ENCODE measurements at regions not wholly inside any gene's neighbourhood (a gene's known extent, or its start where the extent isn't known, plus 50 kb on each side); places are given as distances from the start of the nearest gene placed in this dataset.

DNA sequence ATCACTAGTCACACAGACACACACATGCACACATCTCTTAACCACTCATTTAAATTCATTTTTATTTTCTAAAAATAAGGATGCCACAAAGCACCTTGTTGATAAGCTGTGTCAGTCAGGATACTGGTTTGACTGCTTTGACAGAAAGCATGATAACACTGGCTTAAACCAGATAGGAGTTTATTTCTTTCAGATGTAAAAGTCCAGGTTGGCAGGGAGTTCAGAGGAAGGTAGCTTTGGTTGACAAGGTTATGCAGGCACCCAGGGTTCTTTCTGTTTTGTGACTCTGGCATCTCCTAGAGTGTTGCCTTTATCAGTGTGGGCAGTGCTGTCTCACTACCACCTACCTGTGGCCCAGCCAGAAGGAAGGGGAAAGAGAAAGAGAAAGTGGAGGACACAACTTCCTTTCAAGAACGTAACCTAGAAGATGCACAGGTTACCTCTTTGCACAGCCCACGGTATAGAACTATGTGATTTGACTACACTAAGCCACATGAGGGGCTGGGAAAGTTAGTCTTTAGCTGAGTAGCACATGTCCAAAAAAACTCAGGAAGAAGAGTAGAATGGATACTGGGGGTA, 334.7 kb downstream of the OSTF1 start:
- no peaks in the 10 kb centered on the region for H3K79me2 ChIP-seq (replicated peaks; ENCODE audit: insufficient read depth)
- no peak overlapping the region; the same call in 1 of the 2 replicates for H2AFZ ChIP-seq
- H3K4me2 ChIP-seq, result no peak overlapping the region
- Mint-ChIP-seq H3K36me3 (ENCODE audit: low read depth) (no peaks in the 10 kb centered on the region; the same call in 2 of the 3 replicates), H3K4me1 (peaks cover 2% of the 10 kb centered on the region; the same call in 1 of the 3 replicates), H3K27me3 (ENCODE audit: insufficient read depth, low read depth, poor library complexity) (peaks cover 2% of the 10 kb centered on the region), H3K9me3 (no peaks in the 10 kb centered on the region), H3K27ac (no peak overlapping the region), H3K4me3 (no peak overlapping the region)
- H4K20me1 ChIP-seq (replicated peaks; ENCODE audit: insufficient read depth), result no peaks in the 10 kb centered on the region
- no peaks in the 10 kb centered on the region for H3F3A ChIP-seq (replicated peaks; ENCODE audit: low read depth)
- no peaks in the 10 kb centered on the region for H3K36me3 ChIP-seq (ENCODE audit: insufficient read depth)
- no peak overlapping the region for H3K4me3 ChIP-seq
- H3K4me1 ChIP-seq (ENCODE audit: insufficient read depth), result no peaks in the 10 kb centered on the region
- ATAC-seq (no peak), DNase-seq (ENCODE audit: low spot score) (no peak)
- peaks cover 5% of the 10 kb centered on the region; the same call in 1 of the 2 replicates for H3K9me2 ChIP-seq (ENCODE audit: insufficient read depth)
- H3K27me3 ChIP-seq (ENCODE audit: insufficient read depth), result no peaks in the 10 kb centered on the region
- H3K27ac ChIP-seq (ENCODE audit: low read depth), result no peak overlapping the region
- TF ChIP-seq EZH2phosphoT487 (IDR thresholded peaks at IDR 0.05; ENCODE audit: unreplicated experiment), result no peak
- no peak for TF ChIP-seq EZH2 (IDR thresholded peaks at IDR 0.05; ENCODE audit: low read depth, unreplicated experiment)

DNA sequence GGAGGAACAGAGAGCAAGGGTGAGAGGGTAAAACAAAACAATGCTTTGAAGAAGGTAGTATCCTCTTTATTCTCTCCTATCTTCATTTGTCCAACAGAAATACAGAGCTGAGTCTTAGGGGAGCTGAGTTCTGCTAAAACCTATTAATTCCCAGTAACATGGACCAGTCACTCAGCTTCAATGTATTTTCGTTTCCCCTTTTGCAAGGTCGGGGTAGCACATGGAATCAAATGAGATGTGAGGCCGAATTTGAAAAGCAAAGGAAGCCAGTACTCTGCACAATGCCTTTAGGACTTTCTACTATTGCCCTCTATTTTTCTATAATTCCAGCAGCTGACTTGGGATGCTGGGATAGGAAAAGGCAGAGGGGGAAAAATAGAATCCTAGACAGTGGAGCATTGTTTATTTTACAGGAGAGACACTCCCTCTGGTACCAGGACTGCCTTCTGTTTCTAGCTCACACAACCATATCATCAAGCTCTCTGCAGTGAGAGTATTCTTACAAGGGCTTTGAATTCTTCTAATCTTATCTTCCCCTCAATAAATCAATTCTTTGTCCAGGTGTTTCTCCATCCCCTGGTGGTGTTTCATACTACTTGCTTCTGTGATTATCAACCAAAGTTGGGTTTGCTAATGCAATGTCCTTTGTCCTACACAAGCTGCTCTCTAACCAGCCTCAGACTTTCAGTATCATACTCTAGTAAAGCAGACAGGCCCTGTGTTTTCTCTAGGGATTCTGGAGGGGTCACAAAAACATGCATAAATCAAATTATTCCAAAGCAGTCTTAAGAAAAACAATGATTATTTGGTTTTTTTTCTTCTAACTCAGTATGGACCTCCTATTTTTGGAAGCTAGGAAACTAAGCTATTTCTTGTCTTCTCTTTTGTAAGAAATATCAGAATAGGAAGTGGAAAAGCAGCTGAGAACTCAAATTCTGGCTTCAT, 341.5 kb downstream of the OSTF1 start:
- Mint-ChIP-seq H3K9me3 (no peaks in the 10 kb centered on the region; the same call in 2 of the 3 replicates), H3K27me3 (ENCODE audit: insufficient read depth, low read depth, poor library complexity) (peaks cover 5% of the 10 kb centered on the region), H3K4me3 (no peak overlapping the region), H3K36me3 (ENCODE audit: low read depth) (no peaks in the 10 kb centered on the region), H3K27ac (no peak overlapping the region), H3K4me1 (no peaks in the 10 kb centered on the region)
- H3K4me3 ChIP-seq, result no peak overlapping the region
- H3K9me2 ChIP-seq (ENCODE audit: insufficient read depth), result peaks cover 29% of the 10 kb centered on the region
- ATAC-seq, result no peak
- H4K20me1 ChIP-seq (replicated peaks; ENCODE audit: insufficient read depth), result no peaks in the 10 kb centered on the region
- no peaks in the 10 kb centered on the region for H3K36me3 ChIP-seq (ENCODE audit: insufficient read depth)
- H3K79me2 ChIP-seq (replicated peaks; ENCODE audit: insufficient read depth), result no peaks in the 10 kb centered on the region
- no peak for DNase-seq (ENCODE audit: low spot score)
- no peak overlapping the region for H3K4me2 ChIP-seq
- H3K27me3 ChIP-seq (ENCODE audit: insufficient read depth), result no peaks in the 10 kb centered on the region
- TF ChIP-seq CREB1 (CRISPR knock-in tag; IDR thresholded peaks at IDR 0.05; ENCODE audit: low read depth) (no peak), EZH2phosphoT487 (IDR thresholded peaks at IDR 0.05; ENCODE audit: unreplicated experiment) (no peak), NANOG (IDR thresholded peaks at IDR 0.05; ENCODE audit: borderline replicate concordance) (no peak), EZH2 (IDR thresholded peaks at IDR 0.05; ENCODE audit: low read depth, unreplicated experiment) (no peak), STAT1 (IDR thresholded peaks at IDR 0.05; ENCODE audit: unreplicated experiment) (no peak)
- TF ChIP-seq, protein P1, sequence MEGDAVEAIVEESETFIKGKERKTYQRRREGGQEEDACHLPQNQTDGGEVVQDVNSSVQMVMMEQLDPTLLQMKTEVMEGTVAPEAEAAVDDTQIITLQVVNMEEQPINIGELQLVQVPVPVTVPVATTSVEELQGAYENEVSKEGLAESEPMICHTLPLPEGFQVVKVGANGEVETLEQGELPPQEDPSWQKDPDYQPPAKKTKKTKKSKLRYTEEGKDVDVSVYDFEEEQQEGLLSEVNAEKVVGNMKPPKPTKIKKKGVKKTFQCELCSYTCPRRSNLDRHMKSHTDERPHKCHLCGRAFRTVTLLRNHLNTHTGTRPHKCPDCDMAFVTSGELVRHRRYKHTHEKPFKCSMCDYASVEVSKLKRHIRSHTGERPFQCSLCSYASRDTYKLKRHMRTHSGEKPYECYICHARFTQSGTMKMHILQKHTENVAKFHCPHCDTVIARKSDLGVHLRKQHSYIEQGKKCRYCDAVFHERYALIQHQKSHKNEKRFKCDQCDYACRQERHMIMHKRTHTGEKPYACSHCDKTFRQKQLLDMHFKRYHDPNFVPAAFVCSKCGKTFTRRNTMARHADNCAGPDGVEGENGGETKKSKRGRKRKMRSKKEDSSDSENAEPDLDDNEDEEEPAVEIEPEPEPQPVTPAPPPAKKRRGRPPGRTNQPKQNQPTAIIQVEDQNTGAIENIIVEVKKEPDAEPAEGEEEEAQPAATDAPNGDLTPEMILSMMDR (conservative IDR thresholded peaks at IDR 0.05; ENCODE audit: low read depth in 2 of 2), result no peak
- TF ChIP-seq, protein P2, sequence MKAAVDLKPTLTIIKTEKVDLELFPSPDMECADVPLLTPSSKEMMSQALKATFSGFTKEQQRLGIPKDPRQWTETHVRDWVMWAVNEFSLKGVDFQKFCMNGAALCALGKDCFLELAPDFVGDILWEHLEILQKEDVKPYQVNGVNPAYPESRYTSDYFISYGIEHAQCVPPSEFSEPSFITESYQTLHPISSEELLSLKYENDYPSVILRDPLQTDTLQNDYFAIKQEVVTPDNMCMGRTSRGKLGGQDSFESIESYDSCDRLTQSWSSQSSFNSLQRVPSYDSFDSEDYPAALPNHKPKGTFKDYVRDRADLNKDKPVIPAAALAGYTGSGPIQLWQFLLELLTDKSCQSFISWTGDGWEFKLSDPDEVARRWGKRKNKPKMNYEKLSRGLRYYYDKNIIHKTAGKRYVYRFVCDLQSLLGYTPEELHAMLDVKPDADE (IDR thresholded peaks at IDR 0.05), result no peak
- H2AFZ ChIP-seq, result peak overlapping the region; percentile 43; the same call in 1 of the 2 replicates
- H3K27ac ChIP-seq (ENCODE audit: low read depth), result no peak overlapping the region
- no peaks in the 10 kb centered on the region for H3F3A ChIP-seq (replicated peaks; ENCODE audit: low read depth)
- H3K4me1 ChIP-seq (ENCODE audit: insufficient read depth), result no peaks in the 10 kb centered on the region
